CD14-positive monocyte (primary cell): ENCODE measurements at regions not wholly inside any gene's neighbourhood (a gene's known extent, or its start where the extent isn't known, plus 50 kb on each side); places are given as distances from the start of the nearest gene placed in this dataset.

Source experiments
- DNase-seq, 3 donors: peaks; one replicate each; pipeline ENCODE4 v3.0.0-alpha.2; 2011 to 2022
- H2AFZ ChIP-seq: 2 replicates; pipeline ENCODE4 v1.6.0; 2012; ENCODE audit warnings: mild to moderate bottlenecking, low read depth, low read length, inconsistent platforms; ENCODE audit not compliant: insufficient read depth, poor library complexity, severe bottlenecking
- H3K27ac ChIP-seq, 2 donors: 1 replicate in 1 of 2; 2 replicates in 1 of 2; pipeline ENCODE4 v1.5.1; 2012 to 2013; ENCODE audit warnings: low read length in 2 of 2, control low read depth in 1 of 2, inconsistent platforms in 1 of 2, low read depth in 1 of 2, mild to moderate bottlenecking in 1 of 2
- H3K27me3 ChIP-seq, 2 donors: one replicate each; pipeline versions ENCODE4 v1.6.0 to v1.6.1; 2011 to 2013; ENCODE audit warnings: low read length in 2 of 2; ENCODE audit not compliant: control insufficient read depth in 2 of 2, insufficient read depth in 2 of 2
- H3K36me3 ChIP-seq, 2 donors: replicated peaks in 1 of 2; 1 replicate in 1 of 2; 2 replicates in 1 of 2; pipeline versions ENCODE4 v1.5.1 to v1.6.1; 2012 to 2013; ENCODE audit warnings: low read length in 2 of 2, control low read depth in 1 of 2, inconsistent platforms in 1 of 2, mild to moderate bottlenecking in 1 of 2; ENCODE audit not compliant: insufficient read depth in 2 of 2, control insufficient read depth in 1 of 2
- H3K4me1 ChIP-seq, 2 donors: 1 replicate in 1 of 2; 2 replicates in 1 of 2; pipeline versions ENCODE4 v1.5.1 to v1.6.1; 2012 to 2013; ENCODE audit warnings: low read length in 2 of 2, control low read depth in 1 of 2, inconsistent platforms in 1 of 2, mild to moderate bottlenecking in 1 of 2, moderate library complexity in 1 of 2; ENCODE audit not compliant: insufficient read depth in 2 of 2, control insufficient read depth in 1 of 2
- H3K4me2 ChIP-seq: replicated peaks from 2 replicates; pipeline ENCODE3; 2012; ENCODE audit warnings: low read length, moderate library complexity, mild to moderate bottlenecking; ENCODE audit not compliant: poor library complexity, severe bottlenecking; ENCODE audit errors: extremely low read depth
- H3K4me3 ChIP-seq, 3 experiments: fragments of 200-600 bp in 1 of 3; sonication (generic) in 1 of 3; replicated peaks in 1 of 3; 1 replicate in 2 of 3; 2 replicates in 1 of 3; pipeline ENCODE4 v1.5.1; 2011 to 2013; ENCODE audit warnings: low read length in 3 of 3, mild to moderate bottlenecking in 3 of 3, control low read depth in 2 of 3, low read depth in 2 of 3, inconsistent platforms in 1 of 3, moderate library complexity in 1 of 3
- H3K79me2 ChIP-seq: 2 replicates; pipeline ENCODE4 v1.6.0; 2012; ENCODE audit warnings: mild to moderate bottlenecking, control low read depth, inconsistent platforms, low read length, moderate library complexity; ENCODE audit not compliant: insufficient read depth
- H3K9ac ChIP-seq: 2 replicates; pipeline ENCODE4 v1.6.0; 2017; ENCODE audit warnings: low read length, mild to moderate bottlenecking; ENCODE audit not compliant: insufficient read depth, poor library complexity, severe bottlenecking
- H3K9me3 ChIP-seq, 2 donors: replicated peaks in 1 of 2; 1 replicate in 1 of 2; 2 replicates in 1 of 2; pipeline versions ENCODE4 v1.5.1 to v1.6.1; 2012 to 2013; ENCODE audit warnings: low read length in 2 of 2, control low read depth in 1 of 2; ENCODE audit not compliant: control insufficient read depth in 1 of 2, insufficient read depth in 1 of 2
- H4K20me1 ChIP-seq: 2 replicates; pipeline ENCODE4 v1.6.0; 2012; ENCODE audit warnings: mild to moderate bottlenecking, low read length, control low read depth, moderate library complexity; ENCODE audit not compliant: insufficient read depth
- H3K27ac Mint-ChIP-seq, 7 donors: one replicate each; pipeline ENCODE4 v1.8.0; 2020; ENCODE audit warnings: mild to moderate bottlenecking in 7 of 7, mixed read lengths in 7 of 7, moderate library complexity in 6 of 7, inconsistent platforms in 2 of 7
- H3K27me3 Mint-ChIP-seq, 3 donors: one replicate each; pipeline ENCODE4 v1.8.0; 2021 to 2022; ENCODE audit warnings: low read depth in 3 of 3, mild to moderate bottlenecking in 3 of 3, mixed read lengths in 3 of 3, moderate library complexity in 3 of 3, inconsistent platforms in 1 of 3
- H3K36me3 Mint-ChIP-seq, 2 donors: one replicate each; pipeline ENCODE4 v1.8.0; 2020; ENCODE audit warnings: mixed read lengths in 2 of 2, inconsistent platforms in 1 of 2, mild to moderate bottlenecking in 1 of 2
- H3K4me1 Mint-ChIP-seq: one replicate; pipeline ENCODE4 v1.8.0; 2020; ENCODE audit warnings: mild to moderate bottlenecking, mixed read lengths
- H3K4me3 Mint-ChIP-seq, 2 donors: one replicate each; pipeline ENCODE4 v1.8.0; 2020; ENCODE audit warnings: mild to moderate bottlenecking in 2 of 2, mixed read lengths in 2 of 2, moderate library complexity in 1 of 2
- H3K9me3 Mint-ChIP-seq, 7 donors: one replicate each; pipeline ENCODE4 v1.8.0; 2020 to 2022; ENCODE audit warnings: mixed read lengths in 7 of 7, mild to moderate bottlenecking in 6 of 7, moderate library complexity in 6 of 7, inconsistent platforms in 2 of 7
- CTCF ChIP-seq: fragments of 200-600 bp; IDR thresholded peaks from one replicate; pipeline ENCODE4 v1.8.0; 2022; ENCODE audit warnings: antibody characterized with exemption, mild to moderate bottlenecking
- WGBS: methylation state at CpG from one replicate; pipeline ENCODE4 v1.1.5; 2013; ENCODE audit warnings: missing lambda C conversion rate; ENCODE audit not compliant: insufficient coverage; 5-methylcytosine and 5-hydroxymethylcytosine counted together
- intact Hi-C, 2 donors: fragments of 100-400 bp; cut with micrococcal nuclease; formaldehyde crosslinking; loops; one replicate each; pipeline versions ENCODE4 v1.15.0 to v1.15.1; 2023

GRCh38 chr6:77326029-77326428 lies 137.3 kb downstream of the HTR1B start:
- intact Hi-C loops: no loop called here

GRCh38 chr6:77324866-77325265 lies 138.4 kb downstream of the HTR1B start:
- H3K4me2 ChIP-seq: no peak overlapping the region
- H3K27me3 ChIP-seq: no peaks in the 10 kb centered on the region
- peaks cover 0 to 6% (median 1%) of the 10 kb centered on the region in 7 donors for H3K9me3 Mint-ChIP-seq
- TF ChIP-seq CTCF: no peak
- no peak overlapping the region for H3K9ac ChIP-seq
- H3K4me1 Mint-ChIP-seq: no peaks in the 10 kb centered on the region
- H2AFZ ChIP-seq: no peak overlapping the region
- no peaks in the 10 kb centered on the region for H3K79me2 ChIP-seq
- intact Hi-C loops: no loop called here
- H3K27ac Mint-ChIP-seq: no peak overlapping the region
- H3K4me3 ChIP-seq: no peak overlapping the region
- H3K4me1 ChIP-seq: no peaks in the 10 kb centered on the region
- DNase-seq: no peak
- no peaks in the 10 kb centered on the region for H3K9me3 ChIP-seq
- H4K20me1 ChIP-seq: no peaks in the 10 kb centered on the region
- no peaks in the 10 kb centered on the region for H3K27me3 Mint-ChIP-seq
- H3K36me3 Mint-ChIP-seq: no peaks in the 10 kb centered on the region
- no peaks in the 10 kb centered on the region for H3K36me3 ChIP-seq
- 100% methylated on average over 1 of the region's 1 CpG for WGBS
- no peak overlapping the region for H3K4me3 Mint-ChIP-seq
- no peak overlapping the region for H3K27ac ChIP-seq

More at GRCh38 chr6:77326029-77326428, 137.3 kb downstream of the HTR1B start:
- no peak overlapping the region for H3K27ac Mint-ChIP-seq
- no peak overlapping the region for H2AFZ ChIP-seq
- WGBS: no CpG with 5 or more reads among the region's 3 CpGs
- no peak overlapping the region for H3K9ac ChIP-seq
- H3K27ac ChIP-seq: no peak overlapping the region
- no peaks in the 10 kb centered on the region for H3K36me3 ChIP-seq
- TF ChIP-seq CTCF: no peak
- no peak overlapping the region for H3K4me2 ChIP-seq
- no peaks in the 10 kb centered on the region for H3K9me3 ChIP-seq
- H4K20me1 ChIP-seq: no peaks in the 10 kb centered on the region
- H3K4me1 ChIP-seq: no peaks in the 10 kb centered on the region
- no peak overlapping the region for H3K4me3 ChIP-seq
- no peaks in the 10 kb centered on the region for H3K27me3 Mint-ChIP-seq
- H3K4me1 Mint-ChIP-seq: no peaks in the 10 kb centered on the region
- no peak overlapping the region for H3K4me3 Mint-ChIP-seq
- H3K27me3 ChIP-seq: no peaks in the 10 kb centered on the region
- DNase-seq: no peak
- peaks cover 0 to 6% (median 1%) of the 10 kb centered on the region in 7 donors for H3K9me3 Mint-ChIP-seq
- no peaks in the 10 kb centered on the region for H3K36me3 Mint-ChIP-seq
- H3K79me2 ChIP-seq: no peaks in the 10 kb centered on the region
